ENCODE measurements at regions not wholly inside any gene's neighbourhood (a gene's known extent, or its start where the extent isn't known, plus 50 kb on each side); places are given as distances from the start of the nearest gene placed in this dataset.

DNA sequence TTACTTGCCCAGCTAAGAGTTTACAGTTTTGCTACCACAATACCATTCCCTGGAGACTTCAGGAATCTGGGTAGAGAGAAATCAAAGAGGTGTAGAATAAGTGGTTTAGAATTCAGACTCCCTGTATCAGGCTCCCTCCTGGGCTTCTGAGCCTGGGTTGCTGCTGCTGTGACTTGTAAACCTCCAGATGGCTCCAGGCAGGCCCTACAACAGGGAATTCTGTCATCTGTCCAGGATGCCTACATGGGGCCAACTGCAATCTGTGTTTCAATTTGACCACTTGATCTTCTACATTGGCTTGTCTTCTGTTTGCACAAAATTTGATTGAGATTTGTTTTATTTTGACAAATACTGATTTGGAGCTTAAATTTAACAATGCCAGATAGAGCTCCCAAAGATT, 183.9 kb downstream of the RAD51AP2 start (continued):
- TF ChIP-seq CREB1 (CRISPR knock-in tag; IDR thresholded peaks at IDR 0.05; ENCODE audit: low read depth) (no peak), ZNF114 (CRISPR knock-in tag; IDR thresholded peaks at IDR 0.05) (no peak), NANOG (IDR thresholded peaks at IDR 0.05; ENCODE audit: borderline replicate concordance) (no peak)
- TF ChIP-seq, protein P1, sequence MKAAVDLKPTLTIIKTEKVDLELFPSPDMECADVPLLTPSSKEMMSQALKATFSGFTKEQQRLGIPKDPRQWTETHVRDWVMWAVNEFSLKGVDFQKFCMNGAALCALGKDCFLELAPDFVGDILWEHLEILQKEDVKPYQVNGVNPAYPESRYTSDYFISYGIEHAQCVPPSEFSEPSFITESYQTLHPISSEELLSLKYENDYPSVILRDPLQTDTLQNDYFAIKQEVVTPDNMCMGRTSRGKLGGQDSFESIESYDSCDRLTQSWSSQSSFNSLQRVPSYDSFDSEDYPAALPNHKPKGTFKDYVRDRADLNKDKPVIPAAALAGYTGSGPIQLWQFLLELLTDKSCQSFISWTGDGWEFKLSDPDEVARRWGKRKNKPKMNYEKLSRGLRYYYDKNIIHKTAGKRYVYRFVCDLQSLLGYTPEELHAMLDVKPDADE (IDR thresholded peaks at IDR 0.05) = no peak
- TF ChIP-seq, protein P2, sequence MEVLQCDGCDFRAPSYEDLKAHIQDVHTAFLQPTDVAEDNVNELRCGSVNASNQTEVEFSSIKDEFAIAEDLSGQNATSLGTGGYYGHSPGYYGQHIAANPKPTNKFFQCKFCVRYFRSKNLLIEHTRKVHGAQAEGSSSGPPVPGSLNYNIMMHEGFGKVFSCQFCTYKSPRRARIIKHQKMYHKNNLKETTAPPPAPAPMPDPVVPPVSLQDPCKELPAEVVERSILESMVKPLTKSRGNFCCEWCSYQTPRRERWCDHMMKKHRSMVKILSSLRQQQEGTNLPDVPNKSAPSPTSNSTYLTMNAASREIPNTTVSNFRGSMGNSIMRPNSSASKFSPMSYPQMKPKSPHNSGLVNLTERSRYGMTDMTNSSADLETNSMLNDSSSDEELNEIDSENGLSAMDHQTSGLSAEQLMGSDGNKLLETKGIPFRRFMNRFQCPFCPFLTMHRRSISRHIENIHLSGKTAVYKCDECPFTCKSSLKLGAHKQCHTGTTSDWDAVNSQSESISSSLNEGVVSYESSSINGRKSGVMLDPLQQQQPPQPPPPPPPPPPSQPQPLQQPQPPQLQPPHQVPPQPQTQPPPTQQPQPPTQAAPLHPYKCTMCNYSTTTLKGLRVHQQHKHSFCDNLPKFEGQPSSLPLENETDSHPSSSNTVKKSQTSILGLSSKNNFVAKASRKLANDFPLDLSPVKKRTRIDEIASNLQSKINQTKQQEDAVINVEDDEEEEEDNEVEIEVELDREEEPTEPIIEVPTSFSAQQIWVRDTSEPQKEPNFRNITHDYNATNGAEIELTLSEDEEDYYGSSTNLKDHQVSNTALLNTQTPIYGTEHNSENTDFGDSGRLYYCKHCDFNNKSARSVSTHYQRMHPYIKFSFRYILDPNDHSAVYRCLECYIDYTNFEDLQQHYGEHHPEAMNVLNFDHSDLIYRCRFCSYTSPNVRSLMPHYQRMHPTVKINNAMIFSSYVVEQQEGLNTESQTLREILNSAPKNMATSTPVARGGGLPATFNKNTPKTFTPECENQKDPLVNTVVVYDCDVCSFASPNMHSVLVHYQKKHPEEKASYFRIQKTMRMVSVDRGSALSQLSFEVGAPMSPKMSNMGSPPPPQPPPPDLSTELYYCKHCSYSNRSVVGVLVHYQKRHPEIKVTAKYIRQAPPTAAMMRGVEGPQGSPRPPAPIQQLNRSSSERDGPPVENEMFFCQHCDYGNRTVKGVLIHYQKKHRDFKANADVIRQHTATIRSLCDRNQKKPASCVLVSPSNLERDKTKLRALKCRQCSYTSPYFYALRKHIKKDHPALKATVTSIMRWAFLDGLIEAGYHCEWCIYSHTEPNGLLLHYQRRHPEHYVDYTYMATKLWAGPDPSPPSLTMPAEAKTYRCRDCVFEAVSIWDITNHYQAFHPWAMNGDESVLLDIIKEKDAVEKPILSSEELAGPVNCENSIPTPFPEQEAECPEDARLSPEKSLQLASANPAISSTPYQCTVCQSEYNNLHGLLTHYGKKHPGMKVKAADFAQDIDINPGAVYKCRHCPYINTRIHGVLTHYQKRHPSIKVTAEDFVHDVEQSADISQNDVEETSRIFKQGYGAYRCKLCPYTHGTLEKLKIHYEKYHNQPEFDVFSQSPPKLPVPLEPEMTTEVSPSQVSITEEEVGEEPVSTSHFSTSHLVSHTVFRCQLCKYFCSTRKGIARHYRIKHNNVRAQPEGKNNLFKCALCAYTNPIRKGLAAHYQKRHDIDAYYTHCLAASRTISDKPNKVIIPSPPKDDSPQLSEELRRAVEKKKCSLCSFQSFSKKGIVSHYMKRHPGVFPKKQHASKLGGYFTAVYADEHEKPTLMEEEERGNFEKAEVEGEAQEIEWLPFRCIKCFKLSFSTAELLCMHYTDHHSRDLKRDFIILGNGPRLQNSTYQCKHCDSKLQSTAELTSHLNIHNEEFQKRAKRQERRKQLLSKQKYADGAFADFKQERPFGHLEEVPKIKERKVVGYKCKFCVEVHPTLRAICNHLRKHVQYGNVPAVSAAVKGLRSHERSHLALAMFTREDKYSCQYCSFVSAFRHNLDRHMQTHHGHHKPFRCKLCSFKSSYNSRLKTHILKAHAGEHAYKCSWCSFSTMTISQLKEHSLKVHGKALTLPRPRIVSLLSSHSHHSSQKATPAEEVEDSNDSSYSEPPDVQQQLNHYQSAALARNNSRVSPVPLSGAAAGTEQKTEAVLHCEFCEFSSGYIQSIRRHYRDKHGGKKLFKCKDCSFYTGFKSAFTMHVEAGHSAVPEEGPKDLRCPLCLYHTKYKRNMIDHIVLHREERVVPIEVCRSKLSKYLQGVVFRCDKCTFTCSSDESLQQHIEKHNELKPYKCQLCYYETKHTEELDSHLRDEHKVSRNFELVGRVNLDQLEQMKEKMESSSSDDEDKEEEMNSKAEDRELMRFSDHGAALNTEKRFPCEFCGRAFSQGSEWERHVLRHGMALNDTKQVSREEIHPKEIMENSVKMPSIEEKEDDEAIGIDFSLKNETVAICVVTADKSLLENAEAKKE (CRISPR knock-in tag; IDR thresholded peaks at IDR 0.05) = no peak

DNA sequence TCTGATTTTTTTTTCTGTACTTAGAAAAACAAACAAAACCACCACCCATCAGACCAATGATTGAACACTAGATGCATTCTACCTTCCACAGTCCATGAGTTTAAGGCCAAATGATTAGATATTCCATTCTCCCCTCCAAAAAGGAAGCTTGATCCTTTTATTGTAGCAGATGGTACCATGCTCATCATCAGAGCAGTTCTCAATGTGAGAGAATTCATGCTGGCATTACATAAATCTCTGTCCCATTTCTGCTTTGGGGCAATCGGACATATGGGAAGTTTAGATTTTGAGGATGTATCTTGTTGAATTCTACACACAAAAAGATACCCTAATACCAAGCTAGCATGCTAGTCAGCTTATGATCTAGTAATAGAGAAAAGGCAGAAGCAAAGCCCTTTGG, 186.6 kb downstream of the RAD51AP2 start:
- Mint-ChIP-seq H3K36me3 (ENCODE audit: low read depth) (no peaks in the 10 kb centered on the region), H3K27me3 (ENCODE audit: insufficient read depth, low read depth, poor library complexity) (peaks cover 2% of the 10 kb centered on the region), H3K4me1 (no peaks in the 10 kb centered on the region), H3K9me3 (no peaks in the 10 kb centered on the region), H3K27ac (no peak overlapping the region), H3K4me3 (no peak overlapping the region)
- DNase-seq (ENCODE audit: low spot score) = no peak
- no peak overlapping the region for H3K4me2 ChIP-seq
- H3K27me3 ChIP-seq (ENCODE audit: insufficient read depth) = no peaks in the 10 kb centered on the region
- H3K79me2 ChIP-seq (replicated peaks; ENCODE audit: insufficient read depth) = no peaks in the 10 kb centered on the region
- TF ChIP-seq, protein P3, sequence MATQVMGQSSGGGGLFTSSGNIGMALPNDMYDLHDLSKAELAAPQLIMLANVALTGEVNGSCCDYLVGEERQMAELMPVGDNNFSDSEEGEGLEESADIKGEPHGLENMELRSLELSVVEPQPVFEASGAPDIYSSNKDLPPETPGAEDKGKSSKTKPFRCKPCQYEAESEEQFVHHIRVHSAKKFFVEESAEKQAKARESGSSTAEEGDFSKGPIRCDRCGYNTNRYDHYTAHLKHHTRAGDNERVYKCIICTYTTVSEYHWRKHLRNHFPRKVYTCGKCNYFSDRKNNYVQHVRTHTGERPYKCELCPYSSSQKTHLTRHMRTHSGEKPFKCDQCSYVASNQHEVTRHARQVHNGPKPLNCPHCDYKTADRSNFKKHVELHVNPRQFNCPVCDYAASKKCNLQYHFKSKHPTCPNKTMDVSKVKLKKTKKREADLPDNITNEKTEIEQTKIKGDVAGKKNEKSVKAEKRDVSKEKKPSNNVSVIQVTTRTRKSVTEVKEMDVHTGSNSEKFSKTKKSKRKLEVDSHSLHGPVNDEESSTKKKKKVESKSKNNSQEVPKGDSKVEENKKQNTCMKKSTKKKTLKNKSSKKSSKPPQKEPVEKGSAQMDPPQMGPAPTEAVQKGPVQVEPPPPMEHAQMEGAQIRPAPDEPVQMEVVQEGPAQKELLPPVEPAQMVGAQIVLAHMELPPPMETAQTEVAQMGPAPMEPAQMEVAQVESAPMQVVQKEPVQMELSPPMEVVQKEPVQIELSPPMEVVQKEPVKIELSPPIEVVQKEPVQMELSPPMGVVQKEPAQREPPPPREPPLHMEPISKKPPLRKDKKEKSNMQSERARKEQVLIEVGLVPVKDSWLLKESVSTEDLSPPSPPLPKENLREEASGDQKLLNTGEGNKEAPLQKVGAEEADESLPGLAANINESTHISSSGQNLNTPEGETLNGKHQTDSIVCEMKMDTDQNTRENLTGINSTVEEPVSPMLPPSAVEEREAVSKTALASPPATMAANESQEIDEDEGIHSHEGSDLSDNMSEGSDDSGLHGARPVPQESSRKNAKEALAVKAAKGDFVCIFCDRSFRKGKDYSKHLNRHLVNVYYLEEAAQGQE (IDR thresholded peaks at IDR 0.05; ENCODE audit: unreplicated experiment) = no peak
- no peaks in the 10 kb centered on the region for H4K20me1 ChIP-seq (replicated peaks; ENCODE audit: insufficient read depth)
- no peak overlapping the region for H3K4me3 ChIP-seq
- H2AFZ ChIP-seq = no peak overlapping the region
- H3K27ac ChIP-seq (ENCODE audit: low read depth) = no peak overlapping the region
- peaks cover 3% of the 10 kb centered on the region; the same call in 1 of the 2 replicates for H3K9me2 ChIP-seq (ENCODE audit: insufficient read depth)
- H3F3A ChIP-seq (replicated peaks; ENCODE audit: low read depth) = no peaks in the 10 kb centered on the region
- H3K36me3 ChIP-seq (ENCODE audit: insufficient read depth) = no peaks in the 10 kb centered on the region
- H3K4me1 ChIP-seq (ENCODE audit: insufficient read depth) = peaks cover 10% of the 10 kb centered on the region
- ATAC-seq = no peak

All from GM23338 (cell line).